NCI-H524 (cell line): ENCODE measurements at regions not wholly inside any gene's neighbourhood (a gene's known extent, or its start where the extent isn't known, plus 50 kb on each side); places are given as distances from the start of the nearest gene placed in this dataset.
A peak's percentile ranks its signal among the peaks of the same experiment; 100 is the strongest.

Source experiments
- DNase-seq, 2 experiments: peaks; one replicate each; lab custom pipeline; 2025; lab: John Stamatoyannopoulos, UW

DNA sequence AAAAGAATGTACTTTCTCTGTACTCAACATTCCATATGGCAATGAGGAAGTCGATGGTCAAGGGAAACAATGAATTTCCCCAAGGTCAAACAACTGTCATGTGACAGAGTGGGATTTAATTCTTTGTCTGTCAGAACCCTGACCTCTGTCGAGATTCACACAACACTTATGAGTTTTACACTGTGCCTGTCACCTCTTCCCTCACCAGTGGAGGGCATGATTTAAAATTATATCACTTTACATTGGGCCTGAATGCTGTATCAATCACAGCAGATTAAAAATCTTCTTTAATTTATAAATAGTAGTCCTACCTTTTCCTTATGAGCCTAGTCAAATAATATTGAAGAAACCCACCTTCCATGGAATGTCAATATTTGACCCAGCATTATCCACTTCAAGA lies 276.7 kb downstream of the CDH10 start:
- no peak for DNase-seq

DNA sequence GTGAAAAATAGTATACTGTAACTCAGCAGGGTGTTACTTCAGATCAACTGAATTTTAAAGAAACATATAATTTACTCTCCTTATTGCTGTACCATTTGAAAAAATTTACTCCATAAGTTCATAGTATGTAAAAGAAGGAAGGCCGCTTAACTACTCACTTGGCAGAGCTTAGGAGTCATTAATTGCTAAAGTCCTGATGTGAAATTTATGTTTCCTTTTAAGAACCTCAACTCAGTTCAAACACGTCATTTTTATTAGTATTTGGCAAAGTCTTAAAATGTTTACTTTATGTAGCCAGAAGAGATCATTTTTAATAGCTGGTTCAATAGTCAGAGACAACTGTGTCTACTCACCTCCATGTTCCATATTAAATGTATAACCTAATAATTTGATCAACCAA lies 268.6 kb downstream of the CDH10 start:
- DNase-seq: no peak

DNA sequence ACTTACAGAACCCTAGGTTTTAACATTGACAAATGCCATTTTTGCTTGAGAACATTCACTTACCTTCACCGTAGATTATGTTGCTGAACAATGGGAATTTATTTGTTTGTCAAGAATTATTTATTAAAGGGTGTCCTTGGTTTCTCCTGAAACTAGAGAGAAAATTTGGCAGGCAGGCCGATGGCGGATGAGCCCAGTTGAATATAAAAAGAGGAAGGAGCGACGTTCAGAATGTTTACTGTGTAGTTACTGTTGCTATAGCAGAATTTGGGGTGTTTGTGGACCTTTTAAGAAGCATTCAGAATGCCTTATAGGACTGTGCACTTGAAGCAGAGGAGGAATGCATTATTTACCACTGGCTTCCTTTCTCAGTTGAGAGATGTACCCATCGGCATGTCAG lies 268.2 kb downstream of the CDH10 start:
- no peak for DNase-seq

DNA sequence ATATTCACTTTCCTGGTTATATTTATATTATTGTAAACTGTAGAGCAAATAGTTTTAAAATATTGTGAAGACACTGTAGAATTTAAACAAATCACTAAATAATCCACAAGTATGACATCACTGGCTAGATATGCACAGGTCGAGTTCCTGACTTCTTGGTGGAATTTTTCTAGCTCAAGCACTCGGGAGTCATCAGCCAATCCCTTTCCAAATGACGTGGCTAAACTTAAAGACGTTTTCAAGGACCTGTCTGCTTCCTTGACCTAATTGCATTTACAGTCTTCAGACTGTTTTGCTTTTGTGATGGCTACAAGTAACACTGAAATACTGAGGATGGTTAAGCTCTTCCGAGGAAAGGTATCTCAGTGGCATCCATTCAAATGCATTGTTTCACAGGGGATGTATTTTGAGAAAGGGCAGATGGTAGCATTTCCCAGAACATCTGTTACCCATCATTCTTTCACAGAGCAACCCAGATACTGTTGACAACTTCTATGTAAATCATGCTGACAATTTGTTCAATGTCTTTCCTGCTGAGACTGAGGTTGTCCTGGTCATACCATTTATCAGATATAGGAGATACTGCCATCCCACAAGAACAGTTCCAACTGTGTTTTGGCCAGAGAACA lies 262.8 kb downstream of the CDH10 start:
- peak; percentile 69 to 93 for DNase-seq

DNA sequence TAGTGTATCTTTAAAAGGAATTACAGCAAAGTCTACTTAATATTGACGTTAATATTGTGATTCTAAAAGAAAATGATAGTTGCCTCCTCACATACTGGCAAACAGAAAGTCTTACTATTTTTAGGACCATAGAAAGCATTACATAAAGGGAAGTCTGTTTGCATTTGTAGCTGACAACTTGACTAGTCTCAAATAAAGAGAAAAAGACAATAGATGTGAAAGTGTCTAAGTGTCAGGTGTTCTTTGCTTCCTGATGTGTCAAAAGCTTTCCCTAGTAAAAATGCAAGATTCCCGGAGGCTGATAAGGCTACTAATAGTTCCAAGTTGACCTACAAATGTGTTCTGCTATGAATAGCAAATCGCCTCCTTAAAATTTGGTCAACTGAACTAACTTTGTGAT lies 259.7 kb downstream of the CDH10 start:
- DNase-seq: no peak

DNA sequence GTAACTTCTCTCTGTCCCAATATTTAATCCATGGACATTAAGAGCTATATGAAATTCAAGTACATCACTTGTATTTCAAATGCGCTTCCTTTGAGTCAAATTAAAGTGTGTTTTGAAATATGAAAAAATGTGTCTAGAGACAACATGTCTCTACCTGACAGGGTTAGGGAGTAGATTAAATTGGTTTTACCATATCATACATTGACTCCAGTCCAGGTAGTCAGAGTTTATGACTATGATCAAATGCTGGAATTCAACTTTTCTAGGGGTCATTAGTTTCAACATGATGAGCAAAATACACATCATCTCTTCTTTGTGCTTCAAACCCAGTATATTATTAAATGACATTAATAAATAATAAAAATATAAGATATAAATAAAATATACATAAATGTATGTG lies 259.2 kb downstream of the CDH10 start:
- DNase-seq: no peak

DNA sequence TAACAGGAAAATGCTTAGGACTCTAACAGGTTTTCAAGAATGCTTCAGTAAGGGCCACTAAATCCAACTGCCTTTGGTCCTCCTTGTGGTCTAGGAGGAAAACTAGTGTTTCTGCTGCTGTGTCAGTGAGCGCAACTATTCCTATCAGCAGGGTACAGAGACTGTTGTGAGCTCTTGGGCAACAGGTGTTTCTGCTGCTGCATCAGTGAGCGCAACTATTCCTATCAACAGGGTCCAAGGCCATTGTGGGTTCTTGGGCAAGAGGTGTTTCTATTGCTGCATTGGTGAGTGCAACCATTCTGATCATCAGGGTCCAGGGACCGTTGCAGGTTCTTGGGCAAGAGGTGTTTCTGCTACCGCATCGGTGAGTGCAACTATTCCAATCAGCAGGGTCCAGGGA lies 256.3 kb downstream of the CDH10 start:
- DNase-seq: no peak

DNA sequence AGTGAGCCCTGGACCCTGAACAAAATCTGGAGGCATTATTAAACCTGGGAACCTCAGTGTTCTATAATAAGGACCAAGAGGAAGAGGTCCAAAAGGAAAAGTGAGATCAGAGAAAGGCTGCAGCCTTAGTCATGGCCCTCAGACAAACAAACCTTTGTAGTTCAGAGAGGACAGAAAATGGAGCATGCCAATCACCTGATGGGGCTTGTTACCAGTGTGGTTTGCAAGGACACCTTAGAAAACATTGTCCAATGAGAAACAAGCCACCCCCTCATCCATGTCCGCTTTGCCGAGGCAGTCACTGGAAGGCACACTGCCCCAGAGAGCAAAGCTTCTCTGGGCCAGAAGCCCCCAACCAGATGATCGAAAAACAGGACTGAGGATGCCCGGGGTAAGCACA lies 254.8 kb downstream of the CDH10 start:
- DNase-seq: no peak

DNA sequence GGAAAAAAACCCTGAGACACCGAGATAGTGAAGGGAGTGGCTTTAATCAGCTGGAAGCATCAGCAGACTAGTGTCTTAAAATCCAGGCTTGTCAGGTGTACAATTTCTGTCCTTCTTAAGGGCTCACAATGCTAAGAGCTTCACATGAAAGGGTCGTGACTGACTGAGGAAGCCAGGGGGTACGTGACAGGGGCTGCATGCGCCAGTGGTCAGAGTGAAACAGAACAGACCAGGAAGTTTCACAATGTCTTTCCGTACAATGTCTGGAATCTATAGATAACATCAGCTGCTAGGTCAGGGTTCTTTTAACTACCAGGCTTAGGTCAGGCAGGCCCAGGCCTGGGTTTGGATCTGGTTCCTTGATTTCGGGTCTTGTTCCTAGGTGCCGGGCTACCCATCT lies 253.0 kb downstream of the CDH10 start:
- no peak for DNase-seq

DNA sequence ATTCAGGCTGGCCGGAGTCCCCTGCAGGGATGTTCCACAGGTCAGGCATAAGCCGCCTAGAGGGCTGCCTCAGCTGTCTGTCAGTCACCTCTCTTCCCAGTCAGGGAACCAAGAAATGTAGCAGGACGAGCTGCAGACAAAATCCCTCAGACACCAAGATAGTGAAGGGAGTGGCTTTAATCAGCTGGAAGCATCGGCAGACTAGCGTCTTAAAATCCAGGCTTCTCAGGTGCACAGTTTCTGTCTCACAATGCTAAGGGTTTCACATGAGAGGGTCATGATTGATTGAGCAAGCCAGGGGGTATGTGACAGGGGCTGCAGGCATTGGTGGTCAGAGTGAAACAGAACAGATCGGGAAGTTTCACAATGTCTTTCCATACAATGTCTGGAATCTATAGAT lies 247.2 kb downstream of the CDH10 start:
- DNase-seq: no peak

DNA sequence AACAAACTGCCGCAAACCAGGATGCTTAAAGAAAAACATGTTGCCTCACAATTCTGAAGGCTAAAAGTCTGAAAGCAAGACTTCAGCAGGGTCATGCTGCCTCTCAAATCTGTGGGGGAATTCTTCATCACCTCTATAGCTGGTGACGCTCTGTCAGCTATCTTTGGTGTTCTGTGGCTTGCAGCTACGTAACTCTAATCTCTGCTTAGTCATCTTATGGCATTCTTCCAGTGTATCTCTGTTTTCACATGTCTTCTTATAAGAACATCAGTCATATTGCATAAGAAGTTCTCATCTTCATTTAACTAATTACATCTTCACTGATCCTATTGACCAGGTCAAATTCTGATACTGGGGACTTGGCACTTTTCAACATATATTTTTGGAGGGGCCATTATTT lies 243.0 kb downstream of the CDH10 start:
- no peak for DNase-seq

DNA sequence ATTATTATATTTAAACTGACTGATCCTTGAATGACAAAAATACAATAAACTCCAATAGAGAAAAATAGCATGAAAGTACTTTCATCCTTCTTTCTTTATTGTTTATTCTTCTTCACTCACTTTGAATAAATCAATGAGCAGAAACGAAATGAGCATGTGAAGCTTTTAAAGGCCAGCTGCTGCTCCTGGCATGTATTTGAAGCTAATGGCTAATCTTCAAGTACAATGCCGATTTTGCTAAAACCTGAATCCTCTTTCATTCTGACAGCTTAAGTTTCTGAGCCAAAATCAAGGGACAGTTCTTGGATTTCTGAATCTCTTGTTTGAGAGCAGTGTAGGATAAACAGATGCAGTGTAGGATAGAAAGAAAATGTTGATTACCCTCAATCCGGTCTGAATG lies 237.3 kb downstream of the CDH10 start:
- peak; percentile 72 to 95 for DNase-seq

DNA sequence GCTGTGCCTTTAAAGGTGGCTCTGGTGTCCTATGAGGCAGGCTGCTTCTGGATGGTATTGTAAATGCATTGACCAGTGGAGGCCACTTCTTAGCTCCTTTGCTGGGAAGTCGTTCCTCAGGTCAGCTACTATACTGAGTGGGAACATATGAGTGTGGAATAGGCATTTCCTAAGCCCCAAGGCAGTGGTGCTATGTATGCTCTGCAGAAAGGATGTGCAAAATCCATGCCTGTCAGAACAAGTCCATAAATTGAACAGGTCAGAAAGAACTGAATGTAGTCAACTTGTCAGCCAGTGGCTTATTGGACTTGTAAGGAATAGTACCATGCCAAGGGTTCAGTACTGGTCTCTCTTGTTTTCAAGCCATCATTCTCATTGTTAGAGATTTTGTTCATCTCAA lies 216.4 kb downstream of the CDH10 start:
- DNase-seq: no peak

DNA sequence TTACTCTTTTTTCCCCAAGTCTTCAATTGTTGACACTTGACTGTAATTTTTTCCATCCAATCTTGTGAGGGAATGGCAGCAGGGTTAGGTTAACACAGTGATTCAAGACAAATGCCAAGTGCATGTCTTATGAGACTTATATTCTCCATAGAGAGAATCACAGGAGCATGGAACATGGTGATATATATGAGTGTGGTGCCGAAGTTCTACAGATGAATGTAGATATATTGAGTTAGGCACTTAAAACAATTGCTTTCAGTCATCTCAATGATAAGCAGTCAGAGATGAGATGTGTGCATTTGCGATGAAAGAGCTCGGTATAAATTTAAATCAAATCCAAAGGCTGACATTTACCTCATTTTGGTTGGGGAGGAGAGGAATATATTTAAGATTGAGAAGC lies 211.2 kb downstream of the CDH10 start:
- no peak for DNase-seq
